ENCODE measurements at regions not wholly inside any gene's neighbourhood (a gene's known extent, or its start where the extent isn't known, plus 50 kb on each side); places are given as distances from the start of the nearest gene placed in this dataset.
"Not testable (repeated sequence)": the region's sequence is repeated elsewhere in the genome, so short reads cannot be mapped to it uniquely, and the experiment has no call there.

- no peak for DNase-seq (ENCODE audit: low read depth)
These were observed 221.8 kb upstream of the PLXNA2 start for GRCh38 chr1:208465786-208466590.

GRCh38 chr1:208467151-208467780 is 223.1 kb upstream of the PLXNA2 start:
- no peak for DNase-seq (ENCODE audit: low read depth)

- no peak for DNase-seq (ENCODE audit: low read depth)
These were observed 231.3 kb upstream of the PLXNA2 start for GRCh38 chr1:208475449-208475848.

- no peak for DNase-seq (ENCODE audit: low read depth)
These were observed 232.0 kb upstream of the PLXNA2 start for GRCh38 chr1:208475951-208476845.

GRCh38 chr1:208476846-208477170 is 232.6 kb upstream of the PLXNA2 start:
- DNase-seq (ENCODE audit: low read depth) = no peak

GRCh38 chr1:208479435-208479834 is 235.3 kb upstream of the PLXNA2 start:
- no peak for DNase-seq (ENCODE audit: low read depth)

GRCh38 chr1:208485512-208485911 is 241.3 kb upstream of the PLXNA2 start:
- no peak for DNase-seq (ENCODE audit: low read depth)

GRCh38 chr1:208486677-208487076 is 242.5 kb upstream of the PLXNA2 start:
- no peak for DNase-seq (ENCODE audit: low read depth)

GRCh38 chr1:208488432-208488831 is 244.2 kb upstream of the PLXNA2 start:
- not testable (repeated sequence) for DNase-seq (ENCODE audit: low read depth)

GRCh38 chr1:208496467-208497371 is 252.5 kb upstream of the PLXNA2 start:
- DNase-seq (ENCODE audit: low read depth) = no peak

GRCh38 chr1:208497866-208498541 is 253.8 kb upstream of the PLXNA2 start:
- no peak for DNase-seq (ENCODE audit: low read depth)

- no peak for DNase-seq (ENCODE audit: low read depth)
These were observed 254.8 kb upstream of the PLXNA2 start for GRCh38 chr1:208499026-208499425.

- no peak for DNase-seq (ENCODE audit: low read depth)
These were observed 255.4 kb upstream of the PLXNA2 start for GRCh38 chr1:208499601-208500000.

- DNase-seq (ENCODE audit: low read depth) = no peak
These were observed 256.2 kb upstream of the PLXNA2 start for GRCh38 chr1:208500375-208500774.

GRCh38 chr1:208501542-208501941 is 257.4 kb upstream of the PLXNA2 start:
- DNase-seq (ENCODE audit: low read depth) = no peak

- DNase-seq (ENCODE audit: low read depth) = no peak
These were observed 259.6 kb upstream of the PLXNA2 start for GRCh38 chr1:208503787-208504186.

- no peak for DNase-seq (ENCODE audit: low read depth)
These were observed 262.6 kb upstream of the PLXNA2 start for GRCh38 chr1:208506812-208507211.

- DNase-seq (ENCODE audit: low read depth) = no peak
These were observed 264.9 kb upstream of the PLXNA2 start for GRCh38 chr1:208509072-208509471.

- no peak for DNase-seq (ENCODE audit: low read depth)
These were observed 266.2 kb upstream of the PLXNA2 start for GRCh38 chr1:208510192-208510952.

- no peak for DNase-seq (ENCODE audit: low read depth)
These were observed 267.2 kb upstream of the PLXNA2 start for GRCh38 chr1:208511242-208511860.
